ENCODE measurements at regions not wholly inside any gene's neighbourhood (a gene's known extent, or its start where the extent isn't known, plus 50 kb on each side); places are given as distances from the start of the nearest gene placed in this dataset.

DNA sequence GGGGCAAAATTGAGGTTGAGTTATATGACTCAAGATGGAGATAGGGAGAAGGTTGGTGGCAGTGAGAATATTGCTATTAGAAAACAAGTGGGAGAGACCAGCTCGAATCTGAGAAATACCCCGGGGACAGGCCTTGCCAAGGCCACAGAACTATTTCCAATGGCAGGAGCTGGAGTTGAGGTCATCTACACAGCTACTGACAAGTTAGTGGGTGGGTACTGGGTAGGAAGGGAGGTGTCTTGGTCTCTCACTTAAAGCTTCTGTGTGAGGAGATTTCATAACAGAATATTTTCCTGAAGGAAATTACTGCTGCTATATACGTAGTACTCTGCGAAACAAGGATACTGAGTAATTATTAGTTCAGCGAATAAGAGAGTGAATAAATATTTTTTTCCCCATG is 69.4 kb upstream of the ITPRID2 start:
- TF ChIP-seq, protein P1, sequence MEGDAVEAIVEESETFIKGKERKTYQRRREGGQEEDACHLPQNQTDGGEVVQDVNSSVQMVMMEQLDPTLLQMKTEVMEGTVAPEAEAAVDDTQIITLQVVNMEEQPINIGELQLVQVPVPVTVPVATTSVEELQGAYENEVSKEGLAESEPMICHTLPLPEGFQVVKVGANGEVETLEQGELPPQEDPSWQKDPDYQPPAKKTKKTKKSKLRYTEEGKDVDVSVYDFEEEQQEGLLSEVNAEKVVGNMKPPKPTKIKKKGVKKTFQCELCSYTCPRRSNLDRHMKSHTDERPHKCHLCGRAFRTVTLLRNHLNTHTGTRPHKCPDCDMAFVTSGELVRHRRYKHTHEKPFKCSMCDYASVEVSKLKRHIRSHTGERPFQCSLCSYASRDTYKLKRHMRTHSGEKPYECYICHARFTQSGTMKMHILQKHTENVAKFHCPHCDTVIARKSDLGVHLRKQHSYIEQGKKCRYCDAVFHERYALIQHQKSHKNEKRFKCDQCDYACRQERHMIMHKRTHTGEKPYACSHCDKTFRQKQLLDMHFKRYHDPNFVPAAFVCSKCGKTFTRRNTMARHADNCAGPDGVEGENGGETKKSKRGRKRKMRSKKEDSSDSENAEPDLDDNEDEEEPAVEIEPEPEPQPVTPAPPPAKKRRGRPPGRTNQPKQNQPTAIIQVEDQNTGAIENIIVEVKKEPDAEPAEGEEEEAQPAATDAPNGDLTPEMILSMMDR (IDR thresholded peaks at IDR 0.05): no peak
- TF ChIP-seq POLR2AphosphoS5 (IDR thresholded peaks at IDR 0.05): no peak
